Prostate gland (tissue), 2 donors: ENCODE measurements at regions not wholly inside any gene's neighbourhood (a gene's known extent, or its start where the extent isn't known, plus 50 kb on each side); places are given as distances from the start of the nearest gene placed in this dataset.

Source experiments
- CTCF ChIP-seq, 4 experiments: fragments of 200-600 bp in 2 of 4; fragments of 450-650 bp in 2 of 4; sonication (generic) in 2 of 4; IDR thresholded peaks; 1 replicate in 3 of 4; 2 replicates in 1 of 4; pipeline ENCODE4 v1.5.1; 2016 to 2019; ENCODE audit warnings: antibody characterized with exemption in 4 of 4, mild to moderate bottlenecking in 2 of 4, moderate library complexity in 2 of 4
- POLR2A ChIP-seq: fragments of 450-650 bp; IDR thresholded peaks from one replicate; pipeline ENCODE4 v1.6.1; 2016; ENCODE audit warnings: antibody characterized with exemption, mild to moderate bottlenecking
- POLR2AphosphoS5 ChIP-seq: sonication (generic); formaldehyde crosslinking; IDR thresholded peaks from one replicate; pipeline ENCODE4 v1.6.1; 2017; ENCODE audit warnings: antibody characterized with exemption

- TF ChIP-seq POLR2A (no peak), CTCF (IDR thresholded peaks at IDR 0.05) (no peak), POLR2AphosphoS5 (no peak)
Observed at GRCh38 chr1:58076258-58076657, 470.3 kb downstream of the OMA1 start.
